ACHN (cell line): ENCODE measurements at regions not wholly inside any gene's neighbourhood (a gene's known extent, or its start where the extent isn't known, plus 50 kb on each side); places are given as distances from the start of the nearest gene placed in this dataset.
A peak's percentile ranks its signal among the peaks of the same experiment; 100 is the strongest.
"Not testable (repeated sequence)": the region's sequence is repeated elsewhere in the genome, so short reads cannot be mapped to it uniquely, and the experiment has no call there.

Experiments
- DNase-seq: peaks from one replicate; pipeline ENCODE4 v3.0.0-alpha.2; 2015
- in situ Hi-C: cut with HindIII; loops from 2 replicates; pipeline ENCODE4 v1.10.0; 2017; ENCODE audit warnings: low sequenced_read_pairs, low pct_ligation_motif_present, low pct_unique_long_range_greater_than_20kb

GRCh38 chr11:33538726-33539125 lies 161.9 kb downstream of the C11orf91 start:
- no peak for DNase-seq
- in situ Hi-C loops: no loop called here

- in situ Hi-C loops: no loop called here
- DNase-seq: no peak
Observed at GRCh38 chr11:33536178-33536577, 164.4 kb downstream of the C11orf91 start.

DNA sequence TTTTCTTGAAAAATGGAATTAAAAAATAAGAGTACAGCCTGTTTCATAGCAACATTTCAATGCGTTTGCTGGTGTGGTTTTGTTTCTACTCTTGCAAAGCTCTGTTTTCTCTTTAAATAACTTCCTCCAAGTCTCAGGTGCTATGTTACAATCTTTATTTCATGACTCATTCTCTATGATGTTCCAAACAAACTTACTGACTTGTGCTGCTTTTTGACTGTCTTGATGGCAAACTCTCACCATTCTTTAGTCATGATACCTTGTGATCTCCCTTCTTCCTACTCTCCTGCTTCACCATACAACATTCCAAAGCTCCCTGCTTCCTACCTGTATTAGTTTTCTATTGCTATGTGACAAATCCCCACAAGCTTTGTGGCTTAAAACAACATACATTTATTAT lies 166.1 kb downstream of the C11orf91 start:
- DNase-seq: no peak
- in situ Hi-C loops: no loop called here

GRCh38 chr11:33533386-33534052 lies 167.1 kb downstream of the C11orf91 start:
- DNase-seq: no peak
- in situ Hi-C loops: no loop called here

DNA sequence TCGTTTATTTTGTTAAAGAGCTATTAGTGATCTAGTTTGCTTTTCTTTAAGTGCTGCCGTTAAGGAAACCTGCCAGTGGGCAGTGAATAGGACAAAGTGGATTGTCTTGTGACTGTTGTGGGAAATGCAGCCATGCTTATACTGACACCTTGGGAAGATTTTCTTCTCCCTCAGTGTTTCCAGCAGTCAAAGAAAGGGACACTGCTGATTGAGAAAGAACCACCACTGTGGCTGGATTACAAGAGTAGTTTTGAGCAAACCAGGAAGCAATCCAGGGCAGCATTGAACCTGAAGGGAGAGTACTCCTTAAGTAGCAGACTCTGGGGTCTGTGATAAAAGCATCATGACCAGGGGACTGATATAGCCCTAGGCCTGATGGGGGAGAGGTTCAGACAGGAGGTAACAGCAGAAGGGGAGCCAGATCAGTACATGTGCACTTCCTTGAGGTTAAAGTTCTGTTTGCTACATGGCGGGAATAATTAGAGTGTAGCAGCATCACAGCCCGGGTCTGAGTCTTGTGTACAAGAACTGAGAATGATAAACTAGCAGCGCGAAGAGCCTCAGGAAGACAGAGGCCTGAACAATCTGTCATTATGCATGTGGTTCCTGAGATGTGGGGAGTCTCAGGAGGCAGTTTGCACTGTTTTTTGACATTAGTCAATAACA lies 167.8 kb downstream of the C11orf91 start:
- no peak for DNase-seq
- in situ Hi-C loops: no loop called here

DNA sequence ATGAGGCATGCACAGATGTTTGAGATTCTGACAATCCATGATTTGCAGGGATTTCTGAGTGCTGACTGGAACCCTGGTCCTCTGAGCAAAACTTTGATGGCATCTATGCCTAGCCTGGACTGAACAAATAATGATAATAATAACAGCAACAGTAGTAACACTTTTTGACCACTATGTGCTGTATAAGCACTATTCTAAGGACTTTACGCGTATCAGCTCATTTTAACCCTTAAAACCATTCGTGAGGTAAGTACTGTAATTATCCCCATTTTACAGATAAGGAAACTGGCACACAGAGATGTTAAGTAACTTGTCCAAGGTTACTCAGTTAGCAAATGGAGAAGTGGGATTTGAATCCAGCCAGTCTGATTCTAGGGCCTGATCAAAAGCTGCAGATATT lies 168.4 kb downstream of the C11orf91 start:
- in situ Hi-C loops: no loop called here
- DNase-seq: no peak

DNA sequence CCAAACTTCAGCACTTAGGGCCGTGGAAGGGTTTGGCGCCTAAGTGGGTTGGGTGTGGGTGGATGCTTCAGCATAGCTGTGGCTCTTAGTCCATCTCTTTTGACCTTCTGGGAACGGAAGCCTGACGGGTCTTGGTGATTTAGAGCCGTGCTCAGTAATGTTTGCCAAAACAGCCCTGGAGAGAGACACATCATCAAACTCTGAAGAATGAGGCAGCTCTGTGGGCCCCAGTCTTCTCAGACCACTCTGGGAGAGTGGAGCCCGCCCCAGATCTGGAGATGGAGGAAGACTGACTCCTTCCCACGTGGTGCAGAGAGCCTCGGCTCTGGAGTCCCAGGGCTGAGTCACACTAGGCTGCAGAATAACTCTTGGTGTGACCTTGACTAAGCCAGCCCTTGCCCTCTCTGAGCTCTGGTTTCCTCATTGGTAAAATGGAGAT lies 168.9 kb downstream of the C11orf91 start:
- no peak for DNase-seq
- in situ Hi-C loops: no loop called here

- in situ Hi-C loops: no loop called here
Observed at GRCh38 chr11:33530815-33531214, 169.8 kb downstream of the C11orf91 start.

GRCh38 chr11:33529461-33529860 lies 171.2 kb downstream of the C11orf91 start:
- no peak for DNase-seq
- in situ Hi-C loops: no loop called here

More at GRCh38 chr11:33530815-33531214, 169.8 kb downstream of the C11orf91 start:
- peak; percentile 9 for DNase-seq

GRCh38 chr11:33527738-33528137 lies 172.9 kb downstream of the C11orf91 start:
- DNase-seq, in situ Hi-C loops: not testable (repeated sequence)

- no peak for DNase-seq
- in situ Hi-C loops: no loop called here
Observed at GRCh38 chr11:33525789-33526188, 174.8 kb downstream of the C11orf91 start.

DNA sequence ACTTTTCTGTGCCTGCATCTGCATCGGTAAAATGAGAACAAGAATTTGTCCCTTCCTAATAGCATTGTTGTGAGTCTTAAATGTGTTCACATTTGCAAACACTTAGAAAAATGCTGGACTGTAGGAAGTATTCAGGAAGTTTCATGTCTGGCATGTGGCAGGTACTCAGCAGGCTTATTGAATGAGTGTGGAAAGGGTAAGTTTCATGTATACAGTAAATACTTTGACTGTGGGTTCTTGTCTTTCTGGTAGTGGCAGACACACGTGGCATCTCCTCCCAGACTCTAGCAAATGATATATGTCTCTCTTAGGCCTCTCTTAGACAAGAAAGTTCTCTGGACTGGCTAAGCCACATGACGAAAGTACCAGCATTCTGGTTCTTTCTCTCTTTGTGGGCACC lies 179.2 kb downstream of the C11orf91 start:
- no peak for DNase-seq
- in situ Hi-C loops: no loop called here

DNA sequence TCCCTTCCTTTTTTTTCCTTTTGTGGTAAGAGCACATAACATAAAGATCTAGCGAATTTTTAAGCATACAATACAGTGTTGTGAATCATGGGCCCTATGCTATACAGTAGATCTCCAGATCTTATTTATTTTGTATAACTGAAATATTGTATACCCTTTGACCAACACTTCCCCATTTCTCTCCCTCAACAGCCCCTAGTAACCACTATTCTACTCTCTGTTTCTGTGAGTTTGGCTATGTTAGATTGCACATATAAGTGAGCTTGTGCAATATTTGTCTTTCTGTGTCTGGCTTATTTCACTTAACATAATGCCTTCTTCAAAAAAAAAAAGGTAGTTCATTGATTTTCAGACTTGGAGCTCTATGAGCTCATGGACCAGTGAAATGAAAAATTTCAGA lies 180.5 kb downstream of the C11orf91 start:
- DNase-seq: no peak
- in situ Hi-C loops: no loop called here

- DNase-seq: no peak
- in situ Hi-C loops: no loop called here
Observed at GRCh38 chr11:33515347-33515746, 185.3 kb downstream of the C11orf91 start.

DNA sequence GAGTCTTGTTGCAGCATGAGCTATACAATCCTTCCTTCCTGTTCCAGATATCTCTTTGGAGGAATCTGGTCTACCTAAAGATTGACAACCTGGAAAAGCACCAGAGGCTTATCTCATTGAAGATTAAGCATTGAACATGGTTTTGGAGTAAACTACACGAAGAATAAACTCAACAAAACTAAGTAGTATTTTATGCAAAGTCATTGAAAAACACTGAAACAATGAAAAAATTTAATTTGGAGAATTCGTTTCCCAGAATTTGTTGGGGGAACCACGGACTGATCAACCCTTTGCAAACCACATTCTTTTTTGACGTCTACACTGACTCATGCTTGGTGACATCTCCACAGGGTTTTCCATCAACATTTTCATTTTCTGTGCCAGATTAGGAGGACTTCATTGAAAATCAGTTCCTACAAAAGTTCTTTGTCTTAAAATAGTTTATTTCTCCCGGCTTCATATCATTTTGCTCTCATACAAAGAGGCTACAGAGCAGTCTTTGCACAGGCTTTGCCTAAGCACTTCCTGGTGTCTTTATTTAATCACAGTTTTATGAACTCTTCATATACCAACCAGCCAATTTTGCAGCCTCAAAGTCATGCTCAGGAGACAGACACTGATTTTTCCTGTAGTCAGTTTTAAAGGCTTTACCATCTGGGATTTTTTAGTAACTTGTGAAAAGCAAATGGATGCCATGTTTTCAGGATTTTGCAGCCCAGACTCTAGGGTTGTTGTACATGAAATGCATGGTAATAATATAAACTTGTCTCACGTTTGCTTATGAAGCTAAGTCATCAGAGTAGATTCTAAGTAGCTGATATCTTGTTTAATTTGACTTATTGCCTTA lies 186.3 kb downstream of the C11orf91 start:
- in situ Hi-C loops: no loop called here
- no peak for DNase-seq

GRCh38 chr11:33509632-33510031 lies 191.0 kb downstream of the C11orf91 start:
- no peak for DNase-seq
- in situ Hi-C loops: no loop called here

DNA sequence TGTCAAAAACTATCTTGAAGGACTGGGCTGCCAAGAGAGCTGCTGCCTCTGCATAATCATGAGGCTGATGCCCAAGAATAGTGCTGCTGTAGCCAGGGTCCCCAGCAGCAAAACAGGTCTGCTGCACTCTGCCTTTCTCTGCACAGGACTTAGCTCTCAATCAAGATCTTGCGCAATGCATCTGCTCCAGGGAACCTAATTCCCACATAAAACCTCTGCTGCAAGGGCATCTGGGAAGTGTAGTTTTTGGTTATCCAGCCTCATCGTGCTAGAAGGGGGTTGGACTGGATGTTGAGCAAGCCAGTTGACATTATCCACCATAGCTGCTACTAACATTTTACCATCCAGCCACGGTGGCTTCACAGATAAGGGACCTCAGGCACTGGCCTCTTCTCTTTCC lies 192.7 kb downstream of the C11orf91 start:
- no peak for DNase-seq
- in situ Hi-C loops: no loop called here

DNA sequence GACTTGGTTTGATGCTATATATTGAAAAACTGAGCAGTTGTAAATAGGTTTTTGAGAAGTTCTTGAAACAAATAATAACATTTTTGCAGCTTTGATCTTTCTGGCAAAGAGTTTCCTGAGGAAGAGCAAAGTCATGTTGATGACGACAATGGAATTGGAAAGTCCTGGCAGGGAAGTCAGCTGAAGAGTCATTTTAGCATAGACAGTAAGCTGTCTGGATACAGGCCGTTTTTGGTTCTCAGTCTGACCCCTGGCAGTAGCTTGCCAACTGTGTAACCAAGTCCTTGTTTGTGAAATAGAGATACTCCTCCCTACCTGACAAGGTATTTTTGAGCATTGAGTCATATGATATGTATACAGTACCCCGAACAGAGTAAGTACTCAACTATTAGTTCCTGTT lies 193.3 kb downstream of the C11orf91 start:
- in situ Hi-C loops: no loop called here
- no peak for DNase-seq

GRCh38 chr11:33505093-33505492 lies 195.5 kb downstream of the C11orf91 start:
- DNase-seq: no peak
- in situ Hi-C loops: no loop called here
